Left lung (tissue), 4 donors: ENCODE measurements at regions not wholly inside any gene's neighbourhood (a gene's known extent, or its start where the extent isn't known, plus 50 kb on each side); places are given as distances from the start of the nearest gene placed in this dataset.

Experiments used
- ATAC-seq: fragments of 200-7000 bp; cut with Tn5 transposase; one replicate; pipeline ENCODE4 v1.9.1; 2020; ENCODE audit warnings: moderate library complexity
- DNase-seq, 4 donors: peaks; one replicate each; pipeline ENCODE4 v3.0.0-alpha.2; 2013 to 2020
- H3K27ac ChIP-seq, 2 donors: fragments of 200-600 bp; sonication (generic) in 1 of 2; one replicate each; pipeline versions ENCODE4 v1.5.0 to v1.8.0; 2020 to 2021
- H3K27me3 ChIP-seq, 2 donors: fragments of 200-600 bp; sonication (generic) in 1 of 2; one replicate each; pipeline versions ENCODE4 v1.5.0 to v1.8.0; 2020 to 2021
- H3K36me3 ChIP-seq, 2 donors: fragments of 200-600 bp; sonication (generic) in 1 of 2; one replicate each; pipeline versions ENCODE4 v1.5.0 to v1.8.0; 2020 to 2021
- H3K4me1 ChIP-seq, 2 donors: fragments of 200-600 bp; one replicate each; pipeline ENCODE4 v1.8.0; 2021
- H3K4me3 ChIP-seq, 2 donors: fragments of 200-600 bp; sonication (generic) in 1 of 2; one replicate each; pipeline versions ENCODE4 v1.5.0 to v1.8.0; 2020 to 2021; ENCODE audit warnings: mild to moderate bottlenecking in 1 of 2
- H3K9me3 ChIP-seq, 2 donors: fragments of 200-600 bp; sonication (generic) in 1 of 2; one replicate each; pipeline versions ENCODE4 v1.5.0 to v1.8.0; 2020 to 2021
- intact Hi-C, 2 donors: fragments of 100-400 bp; cut with DNase I; formaldehyde crosslinking; loops; one replicate each; pipeline versions ENCODE4 v1.11.2 to v1.14.2; 2022
- TF ChIP-seq, protein P1 (sequence below), 2 donors: fragments of 200-600 bp; sonication (generic) in 1 of 2; IDR thresholded peaks; one replicate each; pipeline versions ENCODE4 v1.5.0 to v1.8.0; 2021; ENCODE audit warnings: antibody characterized with exemption in 2 of 2
- donor health status: DM: no; HTN: yes; CAD: no.
- donor health status: DM: no; HTN: no; CAD: no.

DNA sequence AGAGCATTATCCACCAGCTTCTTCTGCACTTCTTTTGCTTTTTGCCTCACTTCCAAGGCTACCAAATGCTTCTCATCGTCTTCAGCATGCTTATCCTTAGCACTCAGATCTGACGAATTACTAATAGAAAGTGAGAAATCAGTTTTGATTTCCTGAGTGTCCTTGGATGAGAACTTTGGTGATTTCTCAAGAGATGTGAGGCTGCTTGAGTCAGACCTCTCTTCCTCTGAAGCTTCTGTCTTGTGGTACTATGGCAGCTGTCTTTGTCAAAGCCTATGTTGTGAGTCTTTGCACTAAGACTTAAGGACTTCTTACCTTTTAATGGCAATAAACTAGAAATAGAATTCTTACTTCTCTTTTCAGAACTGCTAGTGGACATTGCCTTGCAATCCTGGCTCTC, 169.9 kb downstream of the CPE start:
- TF ChIP-seq, protein P1, sequence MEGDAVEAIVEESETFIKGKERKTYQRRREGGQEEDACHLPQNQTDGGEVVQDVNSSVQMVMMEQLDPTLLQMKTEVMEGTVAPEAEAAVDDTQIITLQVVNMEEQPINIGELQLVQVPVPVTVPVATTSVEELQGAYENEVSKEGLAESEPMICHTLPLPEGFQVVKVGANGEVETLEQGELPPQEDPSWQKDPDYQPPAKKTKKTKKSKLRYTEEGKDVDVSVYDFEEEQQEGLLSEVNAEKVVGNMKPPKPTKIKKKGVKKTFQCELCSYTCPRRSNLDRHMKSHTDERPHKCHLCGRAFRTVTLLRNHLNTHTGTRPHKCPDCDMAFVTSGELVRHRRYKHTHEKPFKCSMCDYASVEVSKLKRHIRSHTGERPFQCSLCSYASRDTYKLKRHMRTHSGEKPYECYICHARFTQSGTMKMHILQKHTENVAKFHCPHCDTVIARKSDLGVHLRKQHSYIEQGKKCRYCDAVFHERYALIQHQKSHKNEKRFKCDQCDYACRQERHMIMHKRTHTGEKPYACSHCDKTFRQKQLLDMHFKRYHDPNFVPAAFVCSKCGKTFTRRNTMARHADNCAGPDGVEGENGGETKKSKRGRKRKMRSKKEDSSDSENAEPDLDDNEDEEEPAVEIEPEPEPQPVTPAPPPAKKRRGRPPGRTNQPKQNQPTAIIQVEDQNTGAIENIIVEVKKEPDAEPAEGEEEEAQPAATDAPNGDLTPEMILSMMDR (IDR thresholded peaks at IDR 0.05): no peak
- intact Hi-C loops: no loop called here
- no peak overlapping the region for H3K4me3 ChIP-seq
- H3K9me3 ChIP-seq: no peaks in the 10 kb centered on the region
- ATAC-seq (no peak), DNase-seq (no peak)
- H3K36me3 ChIP-seq: no peaks in the 10 kb centered on the region
- no peaks in the 10 kb centered on the region for H3K27me3 ChIP-seq
- H3K27ac ChIP-seq: no peak overlapping the region
- H3K4me1 ChIP-seq: no peaks in the 10 kb centered on the region

DNA sequence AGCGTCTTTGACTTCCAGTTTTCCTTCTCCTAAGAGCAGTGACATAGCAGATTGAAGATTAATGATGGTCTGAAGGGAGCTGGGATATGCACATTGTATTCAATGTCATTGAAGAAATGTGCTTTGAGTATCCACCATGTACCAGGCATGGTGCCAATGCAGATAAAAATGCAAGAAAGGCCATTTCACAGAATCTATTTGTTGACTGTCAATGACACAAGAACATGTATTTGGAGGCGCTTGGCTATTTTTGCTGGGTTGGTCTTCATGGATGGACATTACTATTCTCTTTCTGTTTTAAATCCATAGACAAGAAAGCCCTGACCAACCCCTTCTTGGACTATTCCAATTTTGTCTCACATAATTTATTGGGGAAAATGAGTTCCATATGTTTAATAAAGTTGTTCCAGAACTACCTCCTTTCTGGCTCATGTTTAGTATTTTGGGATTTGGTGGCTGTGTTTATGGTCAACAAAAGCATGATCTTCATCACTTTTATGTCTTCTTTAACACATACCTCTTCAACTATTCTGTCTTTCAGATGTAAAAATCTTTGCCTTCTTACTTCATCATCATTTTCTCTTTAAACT, 174.5 kb downstream of the CPE start:
- TF ChIP-seq, protein P1 (IDR thresholded peaks at IDR 0.05): no peak
- DNase-seq (no peak), ATAC-seq (no peak)
- Histone ChIP-seq H3K4me1 (no peaks in the 10 kb centered on the region), H3K9me3 (no peaks in the 10 kb centered on the region), H3K4me3 (no peak overlapping the region), H3K36me3 (no peaks in the 10 kb centered on the region), H3K27me3 (no peaks in the 10 kb centered on the region), H3K27ac (no peak overlapping the region)
- intact Hi-C loops: no loop called here

DNA sequence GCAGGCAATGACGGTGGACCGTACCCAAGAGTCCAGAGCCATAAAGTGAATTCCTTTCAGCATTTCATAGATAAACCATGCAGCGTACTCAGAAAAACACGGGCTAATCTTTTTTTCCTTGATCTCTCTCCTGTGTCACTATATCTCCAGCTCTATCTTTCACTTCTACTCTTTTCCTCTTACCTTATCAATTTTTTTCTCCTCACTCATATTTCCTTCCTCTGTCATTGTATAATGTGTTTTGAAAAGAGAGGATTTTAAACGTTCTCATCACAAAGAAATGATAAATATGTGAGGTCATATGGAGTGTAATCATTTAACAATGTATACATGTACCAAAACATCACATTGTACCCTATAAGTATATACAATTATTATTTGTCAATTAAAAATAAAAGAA, 176.5 kb downstream of the CPE start:
- intact Hi-C loops: no loop called here
- no peak for ATAC-seq
- Histone ChIP-seq H3K4me3 (no peak overlapping the region), H3K9me3 (no peaks in the 10 kb centered on the region), H3K4me1 (no peaks in the 10 kb centered on the region), H3K27me3 (no peaks in the 10 kb centered on the region), H3K27ac (no peak overlapping the region), H3K36me3 (no peaks in the 10 kb centered on the region)
- TF ChIP-seq, protein P1 (IDR thresholded peaks at IDR 0.05): no peak
- DNase-seq: no peak

DNA sequence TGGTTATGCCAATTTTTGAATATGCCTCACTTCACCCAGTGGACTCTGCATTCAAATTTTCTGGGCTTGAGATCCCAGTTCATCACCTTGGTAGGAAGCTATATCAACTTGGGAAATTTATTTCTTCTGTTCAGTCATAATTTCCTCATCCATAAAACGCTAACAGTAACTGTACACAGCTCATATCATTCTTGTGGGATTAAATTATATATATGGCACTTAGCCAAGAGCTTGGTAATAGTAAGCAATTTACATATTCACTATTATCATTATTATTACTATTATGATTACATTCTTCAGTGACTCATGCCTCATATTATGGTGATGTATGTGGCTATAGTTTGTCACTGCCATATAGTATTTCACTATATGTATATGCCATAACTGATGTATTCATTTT, 177.6 kb downstream of the CPE start:
- intact Hi-C loops: no loop called here

DNA sequence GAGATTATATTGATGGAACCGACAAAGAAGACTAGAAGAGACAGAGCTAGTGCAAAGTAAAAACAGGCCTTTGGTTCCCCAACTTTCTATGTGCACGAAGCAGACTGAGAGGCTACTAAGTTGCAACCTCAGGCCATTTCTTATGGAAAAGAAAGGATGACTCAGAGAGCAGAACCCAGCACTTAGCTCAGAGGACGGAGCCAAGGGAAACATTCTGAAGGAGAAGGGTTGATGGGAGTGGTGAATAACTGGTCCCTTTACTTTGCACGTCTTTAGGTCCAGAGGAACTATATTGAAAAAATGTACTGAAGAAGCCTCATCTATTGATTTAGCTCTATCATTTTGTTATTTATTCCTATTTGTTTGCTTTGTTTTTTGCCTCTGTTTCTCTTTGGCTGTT, 182.1 kb downstream of the CPE start:
- H3K4me1 ChIP-seq: no peaks in the 10 kb centered on the region
- H3K9me3 ChIP-seq: peaks cover 0 to 6% of the 10 kb centered on the region in 2 donors
- TF ChIP-seq, protein P1 (IDR thresholded peaks at IDR 0.05): no peak
- no peaks in the 10 kb centered on the region for H3K36me3 ChIP-seq
- intact Hi-C loops: no loop called here
- no peaks in the 10 kb centered on the region for H3K27me3 ChIP-seq
- DNase-seq (no peak), ATAC-seq (no peak)
- no peak overlapping the region for H3K4me3 ChIP-seq
- H3K27ac ChIP-seq: no peak overlapping the region

More for the DNA sequence above, 177.6 kb downstream of the CPE start:
- Histone ChIP-seq H3K4me3 (no peak overlapping the region), H3K9me3 (peaks cover 0 to under 1% of the 10 kb centered on the region in 2 donors), H3K36me3 (no peaks in the 10 kb centered on the region), H3K27ac (no peak overlapping the region), H3K4me1 (no peaks in the 10 kb centered on the region), H3K27me3 (no peaks in the 10 kb centered on the region)
- TF ChIP-seq, protein P1 (IDR thresholded peaks at IDR 0.05): no peak
- no peak for ATAC-seq
- no peak for DNase-seq
